BJ (cell line): ENCODE measurements at regions not wholly inside any gene's neighbourhood (a gene's known extent, or its start where the extent isn't known, plus 50 kb on each side); places are given as distances from the start of the nearest gene placed in this dataset.

ENCODE experiments used
- CTCF ChIA-PET: fragments of 350-600 bp; formaldehyde crosslinking; extraction: SDS; loops from one replicate; lab custom pipeline; 2021; ENCODE audit warnings: antibody characterized with exemption, inconsistent platforms; lab: Yijun Ruan, JAX
- POLR2A ChIA-PET: fragments of 300-600 bp; sonication (Branson Sonifier 250); formaldehyde crosslinking; extraction: SDS; loops from one replicate; lab custom pipeline; 2021; ENCODE audit warnings: antibody characterized with exemption; lab: Charles Lee
- DNase-seq: peaks from one replicate; pipeline ENCODE4 v3.0.0-alpha.2; 2011; ENCODE audit warnings: low read depth
- H3K27me3 ChIP-seq: 2 replicates; pipeline ENCODE4 v1.6.0; 2011; ENCODE audit warnings: low read length; ENCODE audit not compliant: control insufficient read depth, insufficient read depth
- H3K36me3 ChIP-seq: 2 replicates; pipeline ENCODE4 v1.5.1; 2011; ENCODE audit warnings: low read length; ENCODE audit not compliant: control insufficient read depth, insufficient read depth
- H3K4me3 ChIP-seq: 2 replicates; pipeline ENCODE4 v1.5.1; 2011; ENCODE audit warnings: low read depth, mild to moderate bottlenecking, control low read depth, low read length
- TF ChIP-seq, protein P1 (sequence below): IDR thresholded peaks from 2 replicates; pipeline ENCODE4 v1.5.1; 2011; ENCODE audit warnings: low read depth, mild to moderate bottlenecking, control low read depth, inconsistent platforms, low read length, moderate library complexity; ENCODE audit not compliant: insufficient read depth

DNA sequence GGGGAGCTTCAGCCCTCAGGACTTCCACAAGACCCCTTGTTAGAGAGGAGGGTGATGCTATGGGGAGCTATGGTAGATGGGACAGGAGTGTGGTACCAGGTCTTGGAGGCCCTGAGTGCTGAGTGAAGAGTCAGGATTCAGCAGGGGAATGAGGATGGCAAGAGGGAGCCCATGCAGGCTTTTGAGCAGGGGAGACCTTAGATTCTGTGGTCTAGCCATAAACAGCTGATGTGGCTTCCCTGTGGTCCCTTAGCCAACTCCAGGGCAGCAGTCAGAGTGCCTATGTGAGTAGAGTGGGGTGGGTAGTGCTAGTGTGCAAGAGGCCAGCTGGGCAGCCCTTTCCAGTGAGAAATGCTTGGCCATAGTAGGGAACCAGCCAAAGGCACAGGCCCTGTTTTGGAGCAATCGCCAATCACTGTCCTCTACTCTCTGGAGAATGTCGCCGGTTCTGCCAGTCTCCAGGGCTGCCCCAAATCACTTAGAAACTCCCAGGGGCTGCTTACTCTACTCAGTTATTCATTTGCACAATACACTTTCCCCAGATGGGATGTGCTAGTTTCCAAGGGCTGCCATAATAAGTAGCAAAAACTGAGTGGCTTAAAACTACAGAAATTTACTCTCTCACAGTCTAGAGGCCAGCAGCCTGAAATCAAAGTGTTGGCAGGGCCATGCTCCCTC is 310.5 kb downstream of the SMAD2 start:
- TF ChIP-seq, protein P1, sequence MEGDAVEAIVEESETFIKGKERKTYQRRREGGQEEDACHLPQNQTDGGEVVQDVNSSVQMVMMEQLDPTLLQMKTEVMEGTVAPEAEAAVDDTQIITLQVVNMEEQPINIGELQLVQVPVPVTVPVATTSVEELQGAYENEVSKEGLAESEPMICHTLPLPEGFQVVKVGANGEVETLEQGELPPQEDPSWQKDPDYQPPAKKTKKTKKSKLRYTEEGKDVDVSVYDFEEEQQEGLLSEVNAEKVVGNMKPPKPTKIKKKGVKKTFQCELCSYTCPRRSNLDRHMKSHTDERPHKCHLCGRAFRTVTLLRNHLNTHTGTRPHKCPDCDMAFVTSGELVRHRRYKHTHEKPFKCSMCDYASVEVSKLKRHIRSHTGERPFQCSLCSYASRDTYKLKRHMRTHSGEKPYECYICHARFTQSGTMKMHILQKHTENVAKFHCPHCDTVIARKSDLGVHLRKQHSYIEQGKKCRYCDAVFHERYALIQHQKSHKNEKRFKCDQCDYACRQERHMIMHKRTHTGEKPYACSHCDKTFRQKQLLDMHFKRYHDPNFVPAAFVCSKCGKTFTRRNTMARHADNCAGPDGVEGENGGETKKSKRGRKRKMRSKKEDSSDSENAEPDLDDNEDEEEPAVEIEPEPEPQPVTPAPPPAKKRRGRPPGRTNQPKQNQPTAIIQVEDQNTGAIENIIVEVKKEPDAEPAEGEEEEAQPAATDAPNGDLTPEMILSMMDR: no peak
- ChIA-PET CTCF (no interaction called here), POLR2A (no interaction called here)
- Histone ChIP-seq H3K36me3 (no peaks in the 10 kb centered on the region), H3K4me3 (no peak overlapping the region), H3K27me3 (no peaks in the 10 kb centered on the region)
- no peak for DNase-seq

DNA sequence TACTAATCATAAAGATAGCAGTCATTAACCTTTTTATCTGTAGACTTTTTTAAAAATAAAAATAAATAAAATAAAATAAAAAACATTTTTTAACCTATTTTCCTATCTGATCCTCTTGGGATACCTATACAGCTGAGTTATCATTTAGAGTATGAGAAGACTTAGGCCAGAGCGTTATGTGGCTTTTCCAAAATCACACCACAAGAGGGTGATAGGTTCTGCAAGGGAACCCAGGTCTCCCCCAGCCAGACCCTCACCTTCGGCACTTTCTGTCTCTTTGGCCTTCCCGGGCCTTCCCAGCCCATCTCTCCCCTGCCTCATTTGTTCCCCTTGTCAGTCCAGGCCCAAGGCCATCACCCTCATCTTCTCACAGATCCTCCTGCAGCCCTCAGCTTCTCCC is 311.7 kb downstream of the SMAD2 start:
- ChIA-PET CTCF (no interaction called here), POLR2A (no interaction called here)
- DNase-seq: no peak
- no peaks in the 10 kb centered on the region for H3K27me3 ChIP-seq
- TF ChIP-seq, protein P1: no peak
- no peaks in the 10 kb centered on the region for H3K36me3 ChIP-seq
- no peak overlapping the region for H3K4me3 ChIP-seq

DNA sequence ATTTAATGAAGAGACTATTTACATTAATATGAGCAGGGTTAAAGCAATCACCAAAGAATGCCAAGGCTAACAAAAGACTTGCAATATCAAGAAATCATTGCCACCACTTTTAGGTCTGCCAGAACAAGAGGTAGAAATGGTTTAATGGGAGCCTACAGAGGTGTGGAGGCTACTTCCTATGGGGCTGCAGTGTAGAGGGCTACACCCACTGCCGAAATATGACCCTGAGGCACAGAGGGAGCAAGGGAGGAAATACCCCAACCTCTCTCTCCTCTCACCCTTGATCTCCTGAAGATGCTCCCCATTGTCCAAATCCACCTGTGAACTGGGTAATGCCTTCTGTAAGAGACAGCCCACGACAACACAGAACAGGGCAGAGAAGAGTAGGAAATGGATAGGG is 315.4 kb downstream of the SMAD2 start:
- no peak for DNase-seq
- CTCF ChIA-PET: no interaction called here
- no peaks in the 10 kb centered on the region for H3K27me3 ChIP-seq
- no peaks in the 10 kb centered on the region for H3K36me3 ChIP-seq
- POLR2A ChIA-PET: no interaction called here
- no peak overlapping the region for H3K4me3 ChIP-seq
- TF ChIP-seq, protein P1: no peak

DNA sequence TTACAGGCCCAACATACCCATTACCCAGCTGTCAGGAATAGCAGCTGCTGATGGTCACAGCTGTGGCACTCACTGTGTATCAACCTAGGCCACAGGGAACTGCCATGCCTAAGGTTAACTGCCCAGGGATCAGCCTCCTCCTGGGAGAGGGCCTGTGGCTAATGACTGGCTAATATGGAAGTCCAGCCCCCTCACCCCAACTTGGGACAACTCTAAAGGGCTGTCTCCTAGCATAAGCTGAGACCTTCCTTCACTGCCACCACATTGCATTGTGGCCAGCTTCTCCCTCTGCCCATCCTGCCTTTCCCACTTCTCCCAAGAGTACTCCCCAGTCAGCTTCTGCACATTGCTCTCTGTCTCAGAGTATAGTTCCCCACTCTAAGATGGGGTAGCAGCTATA is 316.5 kb downstream of the SMAD2 start:
- no peak overlapping the region for H3K4me3 ChIP-seq
- DNase-seq: no peak
- ChIA-PET CTCF (no interaction called here), POLR2A (no interaction called here)
- H3K27me3 ChIP-seq: no peaks in the 10 kb centered on the region
- TF ChIP-seq, protein P1: no peak
- no peaks in the 10 kb centered on the region for H3K36me3 ChIP-seq

DNA sequence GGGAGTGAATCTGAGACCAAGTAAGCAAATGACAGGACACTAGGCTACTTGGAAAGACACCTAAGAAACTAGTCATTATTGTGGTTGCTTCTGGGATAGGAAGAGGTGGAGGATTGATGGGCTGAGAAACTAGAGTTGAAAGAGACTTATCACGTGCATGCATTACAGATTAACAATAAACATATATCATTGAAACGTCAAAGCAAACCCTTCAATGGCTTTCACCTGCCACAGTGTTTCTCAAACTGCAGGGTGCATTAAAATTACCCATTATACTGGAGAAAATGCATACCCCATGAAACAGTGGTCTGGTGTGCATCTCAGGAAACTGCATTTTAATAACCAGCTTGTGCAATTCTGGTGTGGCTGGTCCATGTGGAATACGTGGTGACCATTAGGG is 318.8 kb downstream of the SMAD2 start:
- CTCF ChIA-PET: no interaction called here

More for the DNA sequence above, 318.8 kb downstream of the SMAD2 start:
- Histone ChIP-seq H3K27me3 (no peaks in the 10 kb centered on the region), H3K4me3 (no peak overlapping the region), H3K36me3 (no peaks in the 10 kb centered on the region)
- TF ChIP-seq, protein P1: no peak
- DNase-seq: no peak
- POLR2A ChIA-PET: no interaction called here
